ENCODE measurements at regions not wholly inside any gene's neighbourhood (a gene's known extent, or its start where the extent isn't known, plus 50 kb on each side); places are given as distances from the start of the nearest gene placed in this dataset.

DNA sequence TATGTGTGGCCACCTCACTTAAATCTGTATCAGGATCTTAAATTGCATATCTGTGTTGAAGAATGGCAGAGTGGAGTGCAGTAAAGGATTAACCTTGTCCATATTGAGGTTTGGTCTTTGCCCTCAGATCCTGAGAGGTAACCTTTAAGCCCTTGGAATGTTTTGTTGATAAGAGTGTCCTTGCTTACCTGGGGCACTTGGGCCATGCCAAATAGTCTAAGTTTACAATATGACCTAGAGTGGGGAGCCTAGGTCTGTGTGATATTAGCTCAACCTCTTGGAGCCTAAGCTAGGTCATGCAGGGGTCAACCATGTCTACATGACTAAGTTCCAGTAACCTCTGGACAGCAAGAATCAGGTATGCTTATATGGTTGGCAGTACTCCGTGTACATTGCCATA lies 792.5 kb downstream of the DIAPH3 start:
- Histone ChIP-seq H2AK5ac (ENCODE audit: insufficient read length, low read length) (no peak overlapping the region), H4K8ac (replicated peaks; ENCODE audit: insufficient read length, low read depth, low read length) (no peak overlapping the region), H3K4me2 (ENCODE audit: insufficient read depth, insufficient read length, low read length) (no peak overlapping the region), H3K27ac (ENCODE audit: insufficient read length, low read depth, low read length) (no peak overlapping the region), H3K9me3 (ENCODE audit: control insufficient read depth, low read depth, low read length) (no peaks in the 10 kb centered on the region), H3K56ac (ENCODE audit: insufficient read length, low read depth, low read length) (no peak overlapping the region), H3K23ac (ENCODE audit: insufficient read length, low read depth, low read length) (no peak overlapping the region), H3K18ac (ENCODE audit: insufficient read length, low read depth, low read length) (no peak overlapping the region), H2BK20ac (ENCODE audit: low read depth, low read length, poor library complexity, severe bottlenecking) (no peak overlapping the region), H2BK5ac (ENCODE audit: insufficient read length, low read length) (no peak overlapping the region), H4K5ac (ENCODE audit: insufficient read length, low read depth, low read length) (no peak overlapping the region), H3K23me2 (ENCODE audit: insufficient read length, low read depth, low read length, poor library complexity, severe bottlenecking) (no peaks in the 10 kb centered on the region), H3K4me1 (ENCODE audit: insufficient read depth, low read length) (peaks cover 4% of the 10 kb centered on the region; the same call in 1 of the 2 replicates), H2BK12ac (ENCODE audit: insufficient read length, low read depth, low read length) (no peak overlapping the region), H3K4ac (ENCODE audit: low read depth, low read length) (no peak overlapping the region), H2BK15ac (ENCODE audit: low read depth, low read length) (no peak overlapping the region), H3K27me3 (ENCODE audit: insufficient read depth, low read length) (no peaks in the 10 kb centered on the region), H3K79me2 (ENCODE audit: insufficient read depth, low read length) (no peaks in the 10 kb centered on the region), H2BK120ac (ENCODE audit: low read depth, low read length, poor library complexity, severe bottlenecking) (no peak overlapping the region), H4K20me1 (ENCODE audit: control insufficient read depth, insufficient read depth, insufficient read length) (no peaks in the 10 kb centered on the region), H3K79me1 (ENCODE audit: insufficient read depth, low read depth, low read length, poor library complexity, severe bottlenecking) (no peaks in the 10 kb centered on the region), H3K14ac (ENCODE audit: insufficient read depth, low read length) (no peak overlapping the region), H2AFZ (ENCODE audit: low read length) (no peak overlapping the region), H3K9ac (ENCODE audit: extremely low read depth, insufficient read length, low read length) (no peak overlapping the region), H4K91ac (ENCODE audit: insufficient read length, low read depth, low read length) (no peak overlapping the region), H3T11ph (ENCODE audit: low read length) (no peak overlapping the region)
- no peak overlapping the region for H3K27ac Mint-ChIP-seq
- no CpG with 5 or more reads among the region's 1 CpG for WGBS (ENCODE audit: extremely low coverage, insufficient read length, low lambda C conversion rate)
- no peak for TF ChIP-seq CTCF (conservative IDR thresholded peaks at IDR 0.05)
- no peaks in the 10 kb centered on the region for H3K27me3 Mint-ChIP-seq (ENCODE audit: low read depth)
- H3K4me3 Mint-ChIP-seq = no peak overlapping the region
- DNase-seq = no peak
- H3K9me3 Mint-ChIP-seq = no peaks in the 10 kb centered on the region
- H3K4me1 Mint-ChIP-seq = peaks cover 15 to 19% of the 10 kb centered on the region in 2 experiments
- no peaks in the 10 kb centered on the region for H3K36me3 Mint-ChIP-seq (ENCODE audit: insufficient read depth in 1 of 3, low read depth in 3 of 3)
